ENCODE measurements at regions not wholly inside any gene's neighbourhood (a gene's known extent, or its start where the extent isn't known, plus 50 kb on each side); places are given as distances from the start of the nearest gene placed in this dataset.

- no peak for DNase-seq
These were observed 423.2 kb downstream of the MN1 start for GRCh38 chr22:27378311-27378800.

GRCh38 chr22:27378995-27379394 is 422.6 kb downstream of the MN1 start:
- DNase-seq, result no peak

- no peak for DNase-seq
These were observed 420.7 kb downstream of the MN1 start for GRCh38 chr22:27380855-27381254.

GRCh38 chr22:27381552-27381951 is 420.0 kb downstream of the MN1 start:
- no peak for DNase-seq

- DNase-seq, result no peak
These were observed 419.4 kb downstream of the MN1 start for GRCh38 chr22:27381960-27382742.

- no peak for DNase-seq
These were observed 418.6 kb downstream of the MN1 start for GRCh38 chr22:27382947-27383346.

GRCh38 chr22:27383896-27384295 is 417.7 kb downstream of the MN1 start:
- DNase-seq, result no peak

- no peak for DNase-seq
These were observed 416.1 kb downstream of the MN1 start for GRCh38 chr22:27385261-27385998.

GRCh38 chr22:27386186-27386585 is 415.4 kb downstream of the MN1 start:
- no peak for DNase-seq

GRCh38 chr22:27387561-27387960 is 414.0 kb downstream of the MN1 start:
- no peak for DNase-seq

- no peak for DNase-seq
These were observed 413.4 kb downstream of the MN1 start for GRCh38 chr22:27388090-27388600.

GRCh38 chr22:27389727-27390075 is 411.9 kb downstream of the MN1 start:
- no peak for DNase-seq

GRCh38 chr22:27391092-27391770 is 410.3 kb downstream of the MN1 start:
- no peak for DNase-seq

GRCh38 chr22:27393371-27393770 is 408.2 kb downstream of the MN1 start:
- DNase-seq, result no peak

- no peak for DNase-seq
These were observed 406.7 kb downstream of the MN1 start for GRCh38 chr22:27394806-27395404.

GRCh38 chr22:27397036-27397953 is 404.3 kb downstream of the MN1 start:
- DNase-seq, result no peak

- DNase-seq, result no peak
These were observed 403.6 kb downstream of the MN1 start for GRCh38 chr22:27397954-27398342.

GRCh38 chr22:27399161-27399560 is 402.4 kb downstream of the MN1 start:
- no peak for DNase-seq

- DNase-seq, result no peak
These were observed 400.7 kb downstream of the MN1 start for GRCh38 chr22:27400811-27401210.

- DNase-seq, result no peak
These were observed 400.2 kb downstream of the MN1 start for GRCh38 chr22:27401321-27401720.

- DNase-seq, result no peak
These were observed 397.1 kb downstream of the MN1 start for GRCh38 chr22:27404441-27404840.

Measured in stimulated activated CD4-positive, alpha-beta T cell treated with anti-CD3 and anti-CD28 coated beads, Interleukin-1b, Interleukin-23, amount 100 ng/mL, for 48 hours (primary cell).